ENCODE measurements at regions not wholly inside any gene's neighbourhood (a gene's known extent, or its start where the extent isn't known, plus 50 kb on each side); places are given as distances from the start of the nearest gene placed in this dataset.

- TF ChIP-seq, protein P1, sequence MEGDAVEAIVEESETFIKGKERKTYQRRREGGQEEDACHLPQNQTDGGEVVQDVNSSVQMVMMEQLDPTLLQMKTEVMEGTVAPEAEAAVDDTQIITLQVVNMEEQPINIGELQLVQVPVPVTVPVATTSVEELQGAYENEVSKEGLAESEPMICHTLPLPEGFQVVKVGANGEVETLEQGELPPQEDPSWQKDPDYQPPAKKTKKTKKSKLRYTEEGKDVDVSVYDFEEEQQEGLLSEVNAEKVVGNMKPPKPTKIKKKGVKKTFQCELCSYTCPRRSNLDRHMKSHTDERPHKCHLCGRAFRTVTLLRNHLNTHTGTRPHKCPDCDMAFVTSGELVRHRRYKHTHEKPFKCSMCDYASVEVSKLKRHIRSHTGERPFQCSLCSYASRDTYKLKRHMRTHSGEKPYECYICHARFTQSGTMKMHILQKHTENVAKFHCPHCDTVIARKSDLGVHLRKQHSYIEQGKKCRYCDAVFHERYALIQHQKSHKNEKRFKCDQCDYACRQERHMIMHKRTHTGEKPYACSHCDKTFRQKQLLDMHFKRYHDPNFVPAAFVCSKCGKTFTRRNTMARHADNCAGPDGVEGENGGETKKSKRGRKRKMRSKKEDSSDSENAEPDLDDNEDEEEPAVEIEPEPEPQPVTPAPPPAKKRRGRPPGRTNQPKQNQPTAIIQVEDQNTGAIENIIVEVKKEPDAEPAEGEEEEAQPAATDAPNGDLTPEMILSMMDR (IDR thresholded peaks at IDR 0.05) = no peak
- TF ChIP-seq POLR2A (IDR thresholded peaks at IDR 0.05) = no peak
Measured at GRCh38 chr10:47088656-47089354, 177.6 kb downstream of the PTPN20 start.
